ENCODE measurements at regions not wholly inside any gene's neighbourhood (a gene's known extent, or its start where the extent isn't known, plus 50 kb on each side); places are given as distances from the start of the nearest gene placed in this dataset.

- Histone ChIP-seq H3K9me3 (replicated peaks; ENCODE audit: control insufficient read depth, insufficient read depth, low read length) (no peaks in the 10 kb centered on the region), H3K9me1 (replicated peaks; ENCODE audit: control insufficient read depth, extremely low read depth, insufficient read depth, low read length) (no peaks in the 10 kb centered on the region), H3K79me2 (ENCODE audit: control insufficient read depth, insufficient read depth, low read length) (no peaks in the 10 kb centered on the region), H4K20me1 (replicated peaks; ENCODE audit: control insufficient read depth, extremely low read depth, insufficient read depth, low read length) (no peaks in the 10 kb centered on the region), H3K4me2 (ENCODE audit: insufficient read depth, low read length) (no peak overlapping the region), H3K9ac (replicated peaks; ENCODE audit: extremely low read depth, insufficient read depth, low read length) (no peak overlapping the region), H3K36me3 (ENCODE audit: control insufficient read depth in 2 of 2, extremely low read depth in 1 of 2, insufficient read depth in 2 of 2, low read length in 2 of 2) (no peaks in the 10 kb centered on the region), H3K27me3 (ENCODE audit: control insufficient read depth in 2 of 2, insufficient read depth in 2 of 2, low read length in 2 of 2) (no peaks in the 10 kb centered on the region), H3K4me1 (ENCODE audit: control insufficient read depth, extremely low read depth, insufficient read depth, low read length) (no peaks in the 10 kb centered on the region), H3K27ac (ENCODE audit: insufficient read depth, low read depth, low read length) (no peak overlapping the region), H2AFZ (ENCODE audit: low read depth, low read length) (no peak overlapping the region), H3K4me3 (replicated peaks in 1 of 3; ENCODE audit: insufficient read depth in 1 of 3, low read depth in 1 of 3, low read length in 3 of 3) (no peak overlapping the region)
- TF ChIP-seq, protein P1, sequence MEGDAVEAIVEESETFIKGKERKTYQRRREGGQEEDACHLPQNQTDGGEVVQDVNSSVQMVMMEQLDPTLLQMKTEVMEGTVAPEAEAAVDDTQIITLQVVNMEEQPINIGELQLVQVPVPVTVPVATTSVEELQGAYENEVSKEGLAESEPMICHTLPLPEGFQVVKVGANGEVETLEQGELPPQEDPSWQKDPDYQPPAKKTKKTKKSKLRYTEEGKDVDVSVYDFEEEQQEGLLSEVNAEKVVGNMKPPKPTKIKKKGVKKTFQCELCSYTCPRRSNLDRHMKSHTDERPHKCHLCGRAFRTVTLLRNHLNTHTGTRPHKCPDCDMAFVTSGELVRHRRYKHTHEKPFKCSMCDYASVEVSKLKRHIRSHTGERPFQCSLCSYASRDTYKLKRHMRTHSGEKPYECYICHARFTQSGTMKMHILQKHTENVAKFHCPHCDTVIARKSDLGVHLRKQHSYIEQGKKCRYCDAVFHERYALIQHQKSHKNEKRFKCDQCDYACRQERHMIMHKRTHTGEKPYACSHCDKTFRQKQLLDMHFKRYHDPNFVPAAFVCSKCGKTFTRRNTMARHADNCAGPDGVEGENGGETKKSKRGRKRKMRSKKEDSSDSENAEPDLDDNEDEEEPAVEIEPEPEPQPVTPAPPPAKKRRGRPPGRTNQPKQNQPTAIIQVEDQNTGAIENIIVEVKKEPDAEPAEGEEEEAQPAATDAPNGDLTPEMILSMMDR (IDR thresholded peaks at IDR 0.05; ENCODE audit: extremely low read depth in 1 of 2, insufficient read depth in 1 of 2, low read depth in 1 of 2, low read length in 2 of 2), result no peak
- TF ChIP-seq POLR2AphosphoS5 (IDR thresholded peaks at IDR 0.05; ENCODE audit: insufficient read depth, low read depth, low read length) (no peak), POLR2A (IDR thresholded peaks at IDR 0.05; ENCODE audit: low read depth, low read length) (no peak), JUN (IDR thresholded peaks at IDR 0.05; ENCODE audit: borderline replicate concordance, insufficient read depth, insufficient read length, low read depth) (no peak)
- DNase-seq (ENCODE audit: low read depth, low spot score) (no peak), FAIRE-seq (no peak)
- CTCF ChIA-PET, result no interaction called here
- intact Hi-C loops (cut with micrococcal nuclease) (no loop called here), dilution Hi-C loops (cut with MboI; ENCODE audit: extremely low pct_ligation_motif_present, low sequenced_read_pairs) (no loop called here)
- BruUV-seq (replicated peaks), result no TSS peak
- POLR2A ChIA-PET, result no interaction called here
Observed at GRCh38 chr16:54998834-54999233, 68.2 kb downstream of the IRX5 start.

- POLR2A ChIA-PET, result no interaction called here
- DNase-seq (ENCODE audit: low read depth, low spot score) (no peak), FAIRE-seq (no peak)
- H3K4me3 ChIP-seq (replicated peaks in 1 of 3; ENCODE audit: insufficient read depth in 1 of 3, low read depth in 1 of 3, low read length in 3 of 3), result no peak overlapping the region
- H3K4me1 ChIP-seq (ENCODE audit: control insufficient read depth, extremely low read depth, insufficient read depth, low read length), result no peaks in the 10 kb centered on the region
- BruUV-seq (replicated peaks), result no TSS peak
- no peak for TF ChIP-seq MYC (IDR thresholded peaks at IDR 0.05; ENCODE audit: low read depth, low read length)
- TF ChIP-seq POLR2AphosphoS5 (IDR thresholded peaks at IDR 0.05; ENCODE audit: insufficient read depth, low read depth, low read length), result no peak
- TF ChIP-seq EZH2 (IDR thresholded peaks at IDR 0.05; ENCODE audit: borderline replicate concordance, low read depth, low read length, severe bottlenecking), result no peak
- TF ChIP-seq JUN (IDR thresholded peaks at IDR 0.05; ENCODE audit: borderline replicate concordance, insufficient read depth, insufficient read length, low read depth), result no peak
- TF ChIP-seq, protein P2, sequence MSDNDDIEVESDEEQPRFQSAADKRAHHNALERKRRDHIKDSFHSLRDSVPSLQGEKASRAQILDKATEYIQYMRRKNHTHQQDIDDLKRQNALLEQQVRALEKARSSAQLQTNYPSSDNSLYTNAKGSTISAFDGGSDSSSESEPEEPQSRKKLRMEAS (IDR thresholded peaks at IDR 0.05; ENCODE audit: insufficient read depth, insufficient read length), result no peak
- no peak for TF ChIP-seq POLR2A (IDR thresholded peaks at IDR 0.05; ENCODE audit: low read depth, low read length)
- no peak for TF ChIP-seq FOS (IDR thresholded peaks at IDR 0.05; ENCODE audit: borderline replicate concordance, insufficient read depth, low read length)
- TF ChIP-seq, protein P1 (IDR thresholded peaks at IDR 0.05; ENCODE audit: extremely low read depth in 1 of 2, insufficient read depth in 1 of 2, low read depth in 1 of 2, low read length in 2 of 2), result no peak
- no peaks in the 10 kb centered on the region for H4K20me1 ChIP-seq (replicated peaks; ENCODE audit: control insufficient read depth, extremely low read depth, insufficient read depth, low read length)
- no peaks in the 10 kb centered on the region for H3K36me3 ChIP-seq (ENCODE audit: control insufficient read depth in 2 of 2, extremely low read depth in 1 of 2, insufficient read depth in 2 of 2, low read length in 2 of 2)
- H3K4me2 ChIP-seq (ENCODE audit: insufficient read depth, low read length), result no peak overlapping the region
- dilution Hi-C loops (cut with MboI; ENCODE audit: extremely low pct_ligation_motif_present, low sequenced_read_pairs), result no loop called here
- H3K9ac ChIP-seq (replicated peaks; ENCODE audit: extremely low read depth, insufficient read depth, low read length), result no peak overlapping the region
- CTCF ChIA-PET, result no interaction called here
- no peaks in the 10 kb centered on the region for H3K27me3 ChIP-seq (ENCODE audit: control insufficient read depth in 2 of 2, insufficient read depth in 2 of 2, low read length in 2 of 2)
- no peaks in the 10 kb centered on the region for H3K79me2 ChIP-seq (ENCODE audit: control insufficient read depth, insufficient read depth, low read length)
- no peaks in the 10 kb centered on the region for H3K9me1 ChIP-seq (replicated peaks; ENCODE audit: control insufficient read depth, extremely low read depth, insufficient read depth, low read length)
- no peaks in the 10 kb centered on the region for H3K9me3 ChIP-seq (replicated peaks; ENCODE audit: control insufficient read depth, insufficient read depth, low read length)
- H3K27ac ChIP-seq (ENCODE audit: insufficient read depth, low read depth, low read length), result no peak overlapping the region
- no peak overlapping the region for H2AFZ ChIP-seq (ENCODE audit: low read depth, low read length)
- intact Hi-C loops (cut with micrococcal nuclease), result no loop called here
Observed at GRCh38 chr16:54999481-54999880, 68.8 kb downstream of the IRX5 start.

Measured in endothelial cell of umbilical vein (primary cell).